GM12801 (cell line): ENCODE measurements at regions not wholly inside any gene's neighbourhood (a gene's known extent, or its start where the extent isn't known, plus 50 kb on each side); places are given as distances from the start of the nearest gene placed in this dataset.

ENCODE experiments used
- TF ChIP-seq, protein P1 (sequence below): IDR thresholded peaks from one replicate; pipeline ENCODE4 v1.5.1; 2011; ENCODE audit warnings: control low read depth; ENCODE audit not compliant: insufficient read length; ENCODE audit errors: extremely low read depth

DNA sequence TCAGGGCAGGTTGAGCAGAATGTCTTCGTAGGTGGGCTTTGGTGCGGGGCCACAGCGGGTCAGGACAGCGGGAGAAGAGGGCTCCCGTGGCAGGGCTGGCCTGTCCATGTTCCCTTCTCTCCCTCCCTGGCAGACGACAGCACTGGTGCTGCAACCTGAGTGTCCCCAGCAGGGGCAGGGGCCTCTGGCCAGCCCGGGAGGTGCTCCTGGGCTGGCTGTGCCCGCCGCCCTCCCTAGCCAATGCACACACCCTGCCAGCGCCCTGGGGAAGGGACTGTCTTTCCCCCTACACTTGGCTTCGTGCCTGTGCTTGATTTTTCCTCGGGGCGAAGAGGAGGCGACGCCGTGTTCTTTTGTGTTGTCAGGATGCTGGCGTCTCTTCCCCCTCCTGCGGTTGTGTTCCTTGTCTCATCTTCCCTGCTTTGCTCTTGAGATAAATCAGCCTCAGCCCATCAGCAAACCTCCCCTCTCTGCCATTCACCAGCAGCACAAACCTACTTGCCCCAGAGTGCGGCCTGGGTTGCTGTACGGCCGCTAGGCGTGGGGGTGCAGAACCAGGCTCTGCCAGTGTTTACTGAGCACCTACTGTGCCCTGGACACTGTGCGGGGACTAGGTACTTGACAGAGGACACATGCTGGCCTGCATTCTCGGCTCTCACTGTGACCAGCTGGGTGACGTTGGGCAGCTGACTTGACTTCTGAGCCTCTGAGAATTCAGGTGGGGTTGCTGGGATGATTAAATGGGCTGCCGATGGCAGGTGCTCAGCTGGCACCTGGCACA, 237.3 kb upstream of the CIBAR2 start:
- TF ChIP-seq, protein P1, sequence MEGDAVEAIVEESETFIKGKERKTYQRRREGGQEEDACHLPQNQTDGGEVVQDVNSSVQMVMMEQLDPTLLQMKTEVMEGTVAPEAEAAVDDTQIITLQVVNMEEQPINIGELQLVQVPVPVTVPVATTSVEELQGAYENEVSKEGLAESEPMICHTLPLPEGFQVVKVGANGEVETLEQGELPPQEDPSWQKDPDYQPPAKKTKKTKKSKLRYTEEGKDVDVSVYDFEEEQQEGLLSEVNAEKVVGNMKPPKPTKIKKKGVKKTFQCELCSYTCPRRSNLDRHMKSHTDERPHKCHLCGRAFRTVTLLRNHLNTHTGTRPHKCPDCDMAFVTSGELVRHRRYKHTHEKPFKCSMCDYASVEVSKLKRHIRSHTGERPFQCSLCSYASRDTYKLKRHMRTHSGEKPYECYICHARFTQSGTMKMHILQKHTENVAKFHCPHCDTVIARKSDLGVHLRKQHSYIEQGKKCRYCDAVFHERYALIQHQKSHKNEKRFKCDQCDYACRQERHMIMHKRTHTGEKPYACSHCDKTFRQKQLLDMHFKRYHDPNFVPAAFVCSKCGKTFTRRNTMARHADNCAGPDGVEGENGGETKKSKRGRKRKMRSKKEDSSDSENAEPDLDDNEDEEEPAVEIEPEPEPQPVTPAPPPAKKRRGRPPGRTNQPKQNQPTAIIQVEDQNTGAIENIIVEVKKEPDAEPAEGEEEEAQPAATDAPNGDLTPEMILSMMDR, result no peak

DNA sequence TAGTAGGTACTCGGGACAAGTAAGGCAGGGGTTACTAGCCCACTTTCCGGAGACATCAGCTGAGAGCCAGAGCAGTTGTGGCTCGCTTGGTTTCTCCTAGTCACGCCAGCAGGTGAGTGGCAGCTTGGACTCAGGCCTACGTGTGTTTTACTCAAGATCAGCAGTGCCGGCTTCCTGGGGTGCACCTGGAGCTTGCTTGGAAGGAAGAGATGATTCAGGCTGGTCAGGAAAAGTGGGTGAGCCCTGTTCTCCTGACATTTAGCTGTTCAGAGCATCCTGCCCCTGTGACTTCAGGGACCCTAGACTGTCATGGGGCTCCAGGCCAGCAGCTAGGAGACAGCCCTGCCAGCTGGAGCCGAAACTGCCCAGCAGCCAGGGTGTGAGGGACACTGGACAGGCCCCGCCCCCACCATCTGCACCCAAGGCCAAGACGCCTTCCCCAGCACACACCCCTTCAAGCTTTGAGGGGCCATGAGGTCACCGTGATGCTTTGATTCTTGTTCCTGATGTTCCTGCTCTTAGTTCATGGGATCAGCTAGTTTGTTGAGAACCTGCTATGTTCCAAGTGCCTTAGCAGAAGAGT, 238.0 kb upstream of the CIBAR2 start:
- TF ChIP-seq, protein P1, result no peak

DNA sequence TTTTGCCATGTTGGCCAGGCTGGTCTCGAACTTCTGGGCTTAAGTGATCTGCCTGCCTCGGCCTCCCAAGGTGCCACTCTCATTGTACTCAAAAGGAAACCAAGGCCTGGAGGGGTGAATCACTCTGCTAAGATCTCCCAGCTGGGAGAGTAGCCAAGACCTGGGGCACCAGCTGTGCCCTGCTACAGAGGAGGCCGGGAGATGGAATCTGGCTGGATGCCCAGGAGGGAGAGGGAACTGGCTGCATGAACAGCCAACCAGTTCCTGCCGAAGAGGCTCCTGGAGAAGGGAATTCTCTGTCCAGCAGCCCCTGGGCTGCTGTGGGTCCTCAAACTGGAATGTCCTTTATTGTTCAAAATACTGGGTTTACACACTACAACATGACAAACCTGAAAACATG, 238.7 kb upstream of the CIBAR2 start:
- TF ChIP-seq, protein P1, result no peak

DNA sequence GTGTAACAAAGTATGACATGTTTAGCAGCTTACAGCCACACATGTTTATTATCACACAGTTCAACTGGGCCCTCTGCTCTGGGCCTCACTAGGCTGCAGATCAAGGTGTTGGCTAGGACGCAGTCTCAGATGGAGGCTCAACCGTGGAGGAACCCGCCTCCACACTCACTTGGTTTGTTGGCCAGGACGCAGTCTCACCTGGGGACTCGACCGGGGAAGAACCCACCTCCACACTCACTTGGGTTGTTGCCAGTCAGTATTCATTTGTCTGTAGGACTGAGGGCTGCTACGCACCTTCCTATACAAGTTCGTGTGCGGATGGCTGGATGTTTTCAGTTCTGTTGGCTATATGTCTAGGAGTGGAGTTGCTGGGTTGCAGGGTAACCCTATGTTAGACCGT, 240.7 kb upstream of the CIBAR2 start:
- TF ChIP-seq, protein P1, result no peak

DNA sequence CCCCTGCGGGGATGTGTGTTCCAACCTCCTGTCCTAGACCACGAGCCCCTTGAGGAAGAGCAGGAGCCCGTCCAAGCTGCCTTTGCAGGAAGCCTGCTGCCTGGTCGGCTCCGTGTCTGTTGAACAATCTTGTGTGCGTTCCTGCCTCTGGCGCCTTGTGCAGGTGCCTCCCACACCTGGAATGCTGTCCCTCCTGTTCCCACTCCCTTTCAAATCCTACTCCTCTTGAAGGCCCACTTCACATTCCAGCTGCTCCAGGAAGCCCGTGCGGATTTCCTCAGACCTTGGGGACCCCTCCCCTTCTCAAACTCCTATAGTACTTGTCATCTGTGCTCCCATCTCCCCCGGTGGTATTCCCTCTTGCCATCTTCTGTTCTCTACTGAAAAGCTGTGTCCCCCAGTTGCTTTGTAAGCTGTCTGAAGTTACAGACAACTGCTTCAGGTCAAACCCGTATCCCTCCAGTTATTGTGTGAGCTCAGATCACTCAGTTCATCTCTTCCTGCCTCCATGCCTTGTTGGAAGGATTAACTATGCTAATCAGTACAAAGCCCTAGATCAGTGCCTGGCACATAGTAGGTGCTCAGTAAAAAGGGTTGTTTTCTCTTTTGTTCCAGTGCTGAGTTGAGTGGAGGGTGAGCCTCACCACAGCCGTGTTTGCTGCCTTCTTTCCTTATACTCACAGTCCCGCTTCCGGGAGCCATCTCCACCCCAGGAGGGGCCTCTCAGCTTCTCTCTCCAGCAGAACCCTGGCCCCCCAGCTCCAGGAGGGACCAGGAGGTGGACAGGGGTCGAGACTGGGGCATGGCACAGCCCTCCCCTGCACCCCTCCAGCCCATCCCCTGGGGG, 241.8 kb upstream of the CIBAR2 start:
- TF ChIP-seq, protein P1, result no peak

DNA sequence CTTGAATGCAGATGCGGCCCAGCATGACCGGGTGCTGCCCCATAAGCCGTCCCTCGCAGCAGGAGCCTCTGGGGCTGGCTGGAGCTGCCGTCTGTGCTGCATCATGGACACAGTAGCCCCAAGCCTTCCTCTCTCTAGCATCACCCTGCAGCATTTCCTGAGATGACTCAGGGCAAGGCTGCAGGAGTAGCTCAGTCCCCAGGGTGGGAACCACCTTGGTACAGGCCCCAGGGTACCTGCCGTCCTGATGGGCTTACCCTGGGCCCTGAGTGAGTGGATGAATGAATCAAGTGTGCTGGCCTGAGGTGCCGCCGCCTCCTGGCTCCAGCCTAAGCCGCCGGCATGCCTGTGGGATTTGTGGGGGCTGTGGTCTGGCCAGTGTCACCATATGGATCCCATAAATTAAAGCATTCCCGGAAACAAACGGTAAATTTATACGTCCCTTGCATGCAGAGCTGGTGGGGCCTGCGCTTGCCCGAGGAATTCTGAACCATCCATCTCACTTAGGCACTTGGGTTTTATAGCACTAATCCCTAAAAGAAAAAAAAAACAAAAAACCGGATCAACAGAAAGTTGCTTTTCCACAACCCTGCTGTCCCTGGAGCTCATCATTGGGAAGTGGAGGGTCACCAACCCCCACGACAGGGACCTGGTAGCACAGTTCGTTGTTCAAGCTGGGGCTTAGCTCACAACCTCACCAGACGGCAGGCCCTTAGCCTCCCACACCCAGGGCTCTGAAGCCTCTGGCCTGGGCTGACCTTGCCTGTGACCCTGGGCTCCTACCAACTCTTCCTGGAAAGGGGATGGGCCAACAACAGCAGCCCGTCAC, 242.6 kb upstream of the CIBAR2 start:
- TF ChIP-seq, protein P1, result no peak

DNA sequence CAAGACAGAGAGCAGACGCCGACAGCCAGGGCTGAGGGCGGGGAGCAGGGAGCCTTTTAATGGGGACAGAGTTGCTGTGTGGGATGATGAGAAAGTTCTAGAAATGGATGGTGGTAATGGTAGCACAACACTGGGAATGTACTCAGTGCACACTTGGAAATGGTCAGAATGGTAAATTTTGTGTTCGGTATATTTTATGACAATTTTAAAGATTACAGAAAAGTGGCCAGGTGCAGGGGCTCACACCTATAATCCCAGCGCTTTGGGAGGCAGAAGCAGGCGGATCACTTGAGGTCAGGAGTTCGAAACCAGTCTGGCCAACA, 243.2 kb upstream of the CIBAR2 start:
- TF ChIP-seq, protein P1, result no peak
